CD4-positive, alpha-beta T cell treated with Interleukin-10 for 1 hour (primary cell): ENCODE measurements at regions not wholly inside any gene's neighbourhood (a gene's known extent, or its start where the extent isn't known, plus 50 kb on each side); places are given as distances from the start of the nearest gene placed in this dataset.

Experiments used
- DNase-seq: peaks from one replicate; pipeline ENCODE4 v3.0.0-alpha.2; 2020

- DNase-seq: no peak
Measured at GRCh38 chr3:3628676-3629328, 170.4 kb upstream of the LRRN1 start.

DNA sequence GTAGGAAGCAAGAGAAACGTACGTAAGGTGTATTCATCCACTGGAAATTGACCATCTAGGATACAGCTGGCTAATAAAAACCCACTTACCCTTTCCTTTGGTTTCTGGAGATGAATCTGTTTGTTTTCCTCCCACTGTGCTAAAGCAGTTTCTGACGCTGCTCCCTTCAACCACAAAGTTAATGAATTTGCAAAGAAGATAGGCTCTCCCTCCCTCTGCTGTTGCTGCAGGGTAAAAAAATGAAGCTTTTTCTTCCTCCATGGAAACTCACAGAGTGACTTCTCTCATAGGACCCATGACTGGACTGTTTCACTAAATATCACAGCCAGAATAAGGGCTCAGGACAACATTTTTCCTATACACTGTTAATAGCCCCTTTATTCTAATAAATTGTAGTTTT, 172.1 kb upstream of the LRRN1 start:
- no peak for DNase-seq

GRCh38 chr3:3625544-3626271, 173.5 kb upstream of the LRRN1 start:
- no peak for DNase-seq

DNA sequence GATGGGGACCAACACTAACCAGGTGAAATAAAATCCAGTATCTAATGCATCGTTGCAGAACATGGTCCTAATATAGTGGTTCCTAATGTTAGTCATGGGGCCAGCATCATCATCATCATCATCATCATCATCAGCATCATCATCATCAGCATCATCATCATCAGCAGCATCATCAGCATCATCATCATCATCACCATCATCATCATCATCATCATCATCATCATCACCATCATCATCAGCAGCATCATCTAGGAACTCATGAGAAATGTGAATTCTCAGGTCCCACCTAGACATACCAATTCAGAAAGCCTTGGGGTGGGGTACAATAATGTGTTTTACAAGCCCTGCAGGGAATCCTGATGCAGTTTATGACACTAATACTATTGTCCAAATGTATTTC, 179.4 kb upstream of the LRRN1 start:
- DNase-seq: no peak

DNA sequence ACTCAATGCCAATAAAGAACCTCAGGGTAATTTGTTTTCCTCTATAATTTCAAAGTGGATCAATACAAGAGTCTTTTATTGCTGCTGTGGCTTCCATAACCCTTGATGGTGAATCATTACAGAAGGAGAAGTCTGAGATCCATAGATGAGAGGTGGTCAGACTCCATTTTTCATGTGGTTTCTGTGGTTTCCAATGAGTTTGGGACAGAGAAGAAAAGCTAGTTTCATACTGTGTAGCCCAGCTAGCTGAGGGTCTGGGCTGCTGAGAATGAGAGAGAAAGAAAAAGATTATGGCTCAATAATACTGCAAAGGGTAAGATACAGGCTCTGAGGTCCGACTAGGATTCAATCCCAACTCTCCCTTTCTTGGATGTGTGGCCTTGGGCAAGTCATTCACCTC, 180.6 kb upstream of the LRRN1 start:
- DNase-seq: no peak

DNA sequence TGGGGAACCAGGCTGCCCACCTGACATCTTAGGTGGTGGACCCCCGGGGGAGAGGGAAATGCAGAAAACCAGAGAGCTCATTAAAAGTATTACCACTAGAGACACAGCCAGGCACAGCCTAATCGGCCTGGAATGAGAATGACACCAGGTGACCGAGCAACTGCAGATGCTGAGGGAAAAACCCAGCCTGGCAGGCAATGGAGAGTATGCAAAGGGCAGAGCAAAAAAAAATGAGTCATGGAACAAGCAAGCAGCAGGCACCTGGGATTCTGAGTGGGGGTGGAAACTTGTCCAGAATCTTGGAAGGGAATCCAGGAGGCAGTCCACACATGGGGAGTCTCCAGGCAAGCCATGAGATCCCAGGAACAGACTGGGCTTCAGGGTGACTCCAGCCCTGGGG, 183.7 kb upstream of the LRRN1 start:
- no peak for DNase-seq

DNA sequence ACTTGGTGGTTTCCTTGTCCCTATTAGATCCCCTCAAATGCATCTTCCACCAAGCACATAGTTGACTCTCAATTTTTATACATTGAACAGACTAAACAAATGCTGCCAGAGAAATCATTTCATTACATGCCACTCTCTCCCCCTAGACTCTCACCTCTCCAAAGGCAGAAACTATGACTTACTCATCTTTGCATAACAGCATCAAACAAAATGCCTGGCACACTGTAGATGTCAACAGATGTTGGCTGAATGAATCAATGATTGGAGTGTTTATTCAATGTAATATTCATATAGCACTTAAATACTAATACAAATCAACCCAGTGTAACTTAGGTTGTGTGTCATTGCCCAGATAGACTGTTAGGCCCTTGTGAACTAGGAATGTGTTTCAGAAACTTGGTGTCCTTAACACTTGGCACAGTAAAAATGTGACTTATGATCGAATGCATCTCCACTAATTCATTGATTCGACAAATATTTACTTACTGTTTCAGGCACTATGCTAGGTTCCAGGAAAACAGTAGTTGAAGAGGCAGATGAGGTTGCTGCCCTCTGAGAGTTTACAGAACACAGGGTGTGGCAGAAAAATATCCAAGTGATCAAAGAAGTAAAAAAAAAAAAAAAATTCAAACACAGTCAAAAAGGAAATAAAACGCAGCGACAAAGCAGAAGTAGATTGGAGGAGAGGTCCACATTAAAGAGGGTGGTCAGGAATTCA, 188.5 kb upstream of the LRRN1 start:
- DNase-seq: no peak

DNA sequence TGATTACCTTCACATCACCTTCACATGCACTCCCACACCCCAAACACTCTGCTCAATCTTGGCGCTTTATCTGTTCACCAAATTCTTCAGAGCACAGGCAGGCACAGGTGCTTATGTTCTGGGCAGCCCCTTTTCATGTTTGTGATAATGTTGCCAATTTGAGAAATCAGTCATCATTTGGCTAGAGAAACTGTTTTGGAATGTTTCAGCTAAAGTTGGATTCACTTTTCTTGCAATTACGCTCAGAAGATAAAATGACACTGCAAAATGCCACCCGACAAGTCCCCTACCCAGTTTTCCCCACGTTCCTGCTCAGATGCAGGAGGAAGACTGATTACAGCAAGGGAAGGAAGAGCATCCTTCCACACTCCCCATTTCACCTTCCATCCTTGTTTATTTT, 192.9 kb upstream of the LRRN1 start:
- DNase-seq: no peak

GRCh38 chr3:3605226-3605625, 194.0 kb upstream of the LRRN1 start:
- no peak for DNase-seq

DNA sequence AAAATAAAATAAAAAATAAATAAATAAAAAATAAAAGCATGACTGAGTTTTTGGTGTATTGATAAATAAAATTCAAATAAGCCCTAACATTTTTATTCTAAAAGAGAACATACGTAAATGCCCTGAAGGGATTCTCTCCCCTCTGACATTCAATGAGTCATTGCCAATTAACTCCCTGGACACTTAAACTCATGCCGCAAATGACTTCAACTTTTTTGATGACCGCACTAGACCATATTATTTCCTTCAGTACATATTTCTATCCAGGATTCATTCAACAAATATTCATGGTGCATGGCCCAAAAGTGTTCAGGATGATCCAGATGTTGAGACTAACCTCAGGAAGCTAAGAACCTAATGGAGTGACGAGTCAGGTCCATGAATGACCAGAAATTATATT, 195.9 kb upstream of the LRRN1 start:
- no peak for DNase-seq

DNA sequence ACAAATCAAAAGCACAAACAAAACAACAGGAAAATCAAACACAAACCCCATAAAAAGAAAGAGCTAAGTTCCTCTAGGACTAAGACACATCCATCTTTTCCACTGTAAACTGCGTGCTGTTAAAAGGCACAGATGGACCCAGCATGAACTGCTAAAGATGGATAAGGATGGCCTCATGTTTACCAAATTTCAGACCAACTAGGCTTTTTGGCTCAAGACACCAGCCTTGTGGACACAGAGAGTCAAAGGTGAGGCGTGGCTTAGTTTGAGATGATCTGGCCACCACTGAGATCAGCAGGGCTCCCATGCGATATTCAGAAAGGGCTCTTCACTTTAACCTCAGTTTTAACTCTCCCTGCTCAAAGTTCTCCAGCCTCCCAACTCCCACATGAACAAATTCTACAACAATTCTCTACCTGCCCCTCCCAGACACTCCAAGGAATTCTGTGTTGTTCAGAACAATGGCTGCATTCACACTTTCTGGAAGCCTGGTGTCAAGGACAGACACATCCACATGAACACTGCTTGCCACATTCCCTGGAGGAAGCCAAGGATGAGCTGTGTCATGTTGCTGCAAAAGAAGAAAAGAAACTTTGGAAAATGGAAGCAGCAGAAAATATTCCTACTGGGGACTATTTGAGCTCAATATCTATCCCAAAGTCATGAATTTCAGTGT, 198.4 kb upstream of the LRRN1 start:
- DNase-seq: no peak

GRCh38 chr3:3599016-3599415, 200.2 kb upstream of the LRRN1 start:
- no peak for DNase-seq

DNA sequence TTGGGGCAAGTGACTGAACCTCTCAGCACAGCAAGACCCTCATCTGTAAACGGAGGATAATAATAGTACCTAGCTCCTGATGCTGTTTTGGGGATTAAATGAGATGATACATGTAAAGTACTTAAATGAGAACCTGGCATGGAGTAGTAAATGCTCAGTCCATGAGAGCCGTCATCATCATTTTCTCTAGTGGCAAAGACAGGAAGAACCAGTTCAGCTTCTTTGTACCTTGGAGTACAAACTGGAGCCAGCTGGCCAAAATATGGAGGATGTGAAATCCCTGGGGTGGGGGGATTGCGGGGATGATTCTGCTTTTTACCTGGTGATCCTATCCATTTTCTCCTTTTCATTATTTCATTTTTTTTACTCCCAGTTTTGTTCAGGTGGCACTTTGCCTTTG, 204.2 kb upstream of the LRRN1 start:
- DNase-seq: no peak

DNA sequence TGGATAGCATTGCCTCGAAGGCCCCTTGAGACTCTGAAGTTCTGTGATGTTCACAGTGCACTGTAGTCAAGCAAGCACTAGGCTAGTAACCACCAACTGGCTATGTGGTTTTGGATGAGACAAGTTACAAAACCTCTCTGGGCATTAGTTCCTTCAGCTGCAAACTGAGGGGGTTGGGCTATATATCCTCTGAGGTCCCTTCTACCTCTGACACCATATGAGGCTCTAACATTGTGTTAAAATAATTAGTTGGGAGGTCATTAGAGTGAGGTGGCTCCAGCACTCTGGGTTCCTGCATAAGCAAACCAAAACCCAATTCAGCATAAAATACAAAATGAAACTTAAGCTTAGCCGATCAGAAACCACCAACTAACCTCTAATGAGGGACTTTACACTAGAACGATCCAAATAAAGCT, 209.5 kb upstream of the LRRN1 start:
- DNase-seq: no peak

- no peak for DNase-seq
Measured at GRCh38 chr3:3587647-3587972, 211.6 kb upstream of the LRRN1 start.

DNA sequence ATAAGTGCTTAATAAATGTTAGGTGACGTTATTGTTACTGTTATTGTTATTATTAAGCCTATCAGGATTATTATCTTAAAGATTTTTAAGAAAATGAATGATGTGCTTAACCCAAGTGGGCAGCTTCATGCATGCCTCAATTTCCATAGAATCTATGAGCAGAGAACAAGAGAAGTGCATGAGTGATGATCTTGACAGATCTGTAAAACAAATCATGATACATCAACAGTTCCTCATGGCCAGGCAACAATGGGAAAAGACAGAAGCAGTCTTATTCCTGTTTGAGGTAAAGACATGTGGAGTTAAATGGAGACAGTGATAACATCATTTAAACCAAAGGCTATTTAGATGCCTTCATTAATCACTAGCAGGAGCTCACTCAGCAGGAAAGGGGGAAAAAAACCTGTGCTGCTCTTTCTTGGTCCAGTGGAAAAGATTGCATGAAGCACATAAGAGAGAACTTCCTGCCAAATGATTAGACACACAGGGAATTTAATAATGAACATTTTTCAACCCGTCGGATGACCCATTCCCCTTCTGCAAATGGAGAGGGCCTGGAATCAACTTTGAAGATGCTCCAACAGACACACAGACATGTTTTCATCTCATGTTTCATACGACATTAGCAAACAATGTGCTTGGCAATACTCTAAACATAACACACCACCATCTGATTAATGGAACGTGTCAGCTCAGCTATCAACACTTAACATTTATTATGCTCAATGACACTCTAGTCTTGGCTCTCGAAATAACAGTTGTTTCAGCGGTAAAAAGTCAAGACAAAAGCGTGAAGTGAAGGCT, 212.2 kb upstream of the LRRN1 start:
- DNase-seq: no peak

- DNase-seq: no peak
Measured at GRCh38 chr3:3586336-3586735, 212.9 kb upstream of the LRRN1 start.

DNA sequence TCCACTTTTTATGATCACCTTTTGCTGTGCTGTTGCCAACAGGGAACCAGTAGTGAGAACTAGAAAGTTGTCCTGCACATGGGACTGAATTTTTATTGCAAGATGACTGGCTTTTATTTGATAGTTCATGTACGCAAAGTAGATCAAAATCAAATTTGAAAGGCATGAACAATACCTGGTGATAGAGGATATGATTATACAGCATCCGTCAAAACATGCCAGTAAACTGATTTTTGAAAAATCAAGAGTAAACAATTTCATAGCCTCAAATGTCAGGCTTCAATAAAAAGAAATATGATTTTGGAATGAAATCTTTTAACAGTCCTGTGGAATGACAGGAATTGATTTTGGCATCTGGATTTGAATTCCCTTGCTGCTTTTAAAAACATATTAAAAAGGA, 219.6 kb upstream of the LRRN1 start:
- DNase-seq: no peak

- DNase-seq: no peak
Measured at GRCh38 chr3:3578718-3579117, 220.5 kb upstream of the LRRN1 start.

DNA sequence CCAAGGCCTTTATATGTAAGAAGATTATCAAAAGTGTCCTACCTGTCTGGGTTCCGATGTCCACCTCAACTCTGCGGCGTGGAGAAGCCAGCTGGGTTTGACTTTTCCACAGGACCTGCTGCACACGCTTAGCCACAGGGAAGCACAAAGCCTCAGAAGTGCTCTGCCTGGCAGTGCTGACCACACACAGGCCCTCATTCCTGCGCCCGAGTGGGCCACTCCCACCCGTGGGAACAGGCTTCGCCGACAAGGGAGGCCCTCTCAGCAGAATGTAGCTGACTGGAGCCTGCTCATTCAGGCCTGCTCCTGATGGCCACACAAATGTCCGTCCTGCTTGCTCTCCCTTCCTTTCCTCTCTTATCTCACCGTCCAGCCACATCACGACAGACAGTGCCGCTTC, 221.4 kb upstream of the LRRN1 start:
- DNase-seq: no peak

GRCh38 chr3:3573341-3573740, 225.9 kb upstream of the LRRN1 start:
- no peak for DNase-seq

DNA sequence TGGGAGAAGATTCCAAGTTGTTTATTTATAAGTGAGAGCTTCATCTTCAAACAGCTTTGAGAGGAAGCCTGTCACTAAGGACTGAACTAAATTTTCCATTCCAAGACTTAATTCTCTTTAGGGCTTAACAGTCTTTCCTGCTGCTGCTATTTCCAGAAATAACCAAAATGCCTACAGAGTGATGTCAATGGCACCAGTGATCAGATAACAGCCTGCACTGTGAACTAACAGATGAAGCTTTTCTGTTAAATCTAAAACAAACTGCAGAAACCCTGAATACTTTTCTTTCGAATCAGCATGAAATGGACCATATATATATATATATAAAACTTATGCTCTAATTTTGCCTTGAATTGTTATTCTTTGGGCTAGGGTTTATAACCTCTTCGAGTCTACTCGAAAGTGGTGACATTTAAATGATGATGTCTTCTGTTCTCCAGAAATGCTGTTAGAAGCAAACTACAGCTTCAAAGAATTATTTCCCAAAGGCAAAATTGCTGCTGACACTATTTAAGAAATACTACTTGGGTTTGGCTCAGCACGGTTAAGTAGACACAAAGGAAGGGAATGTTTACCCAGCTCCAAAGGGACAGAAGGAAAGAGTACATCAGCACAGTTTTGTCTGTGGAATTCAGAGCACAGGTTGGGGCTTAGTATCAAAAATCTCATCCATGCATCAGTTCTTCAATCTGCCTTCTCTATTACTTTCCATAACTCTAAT, 238.5 kb upstream of the LRRN1 start:
- no peak for DNase-seq
